ENCODE measurements at regions not wholly inside any gene's neighbourhood (a gene's known extent, or its start where the extent isn't known, plus 50 kb on each side); places are given as distances from the start of the nearest gene placed in this dataset.
"Not testable (repeated sequence)": the region's sequence is repeated elsewhere in the genome, so short reads cannot be mapped to it uniquely, and the experiment has no call there.

DNA sequence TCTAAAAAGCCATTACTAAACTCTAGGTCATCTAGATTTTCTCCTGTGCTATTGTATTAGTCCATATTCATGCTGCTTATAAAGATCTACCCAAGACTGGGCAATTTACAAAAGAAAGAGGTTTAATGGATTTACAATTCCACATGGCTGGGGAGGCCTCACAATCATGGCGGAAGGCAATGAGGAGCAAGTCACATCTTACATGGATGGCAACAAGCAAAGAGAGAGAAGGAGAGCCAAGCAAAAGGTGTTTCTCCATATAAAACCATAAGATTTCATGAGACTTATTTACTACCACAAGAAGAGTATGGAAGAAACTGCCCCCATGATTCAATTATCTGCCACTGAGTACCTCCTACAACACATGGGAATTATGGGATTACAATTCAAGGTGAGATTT lies 69.6 kb upstream of the CCDC6 start:
- H3K9me3 ChIP-seq; H3K27ac ChIP-seq; H3K4me3 ChIP-seq; H3K9ac ChIP-seq (ENCODE audit: low read depth in 2 of 2, low read length in 2 of 2); H3K4me1 ChIP-seq; H3K27me3 ChIP-seq; intact Hi-C loops (cut with DNase I); H3K36me3 ChIP-seq; DNase-seq: not testable (repeated sequence)

DNA sequence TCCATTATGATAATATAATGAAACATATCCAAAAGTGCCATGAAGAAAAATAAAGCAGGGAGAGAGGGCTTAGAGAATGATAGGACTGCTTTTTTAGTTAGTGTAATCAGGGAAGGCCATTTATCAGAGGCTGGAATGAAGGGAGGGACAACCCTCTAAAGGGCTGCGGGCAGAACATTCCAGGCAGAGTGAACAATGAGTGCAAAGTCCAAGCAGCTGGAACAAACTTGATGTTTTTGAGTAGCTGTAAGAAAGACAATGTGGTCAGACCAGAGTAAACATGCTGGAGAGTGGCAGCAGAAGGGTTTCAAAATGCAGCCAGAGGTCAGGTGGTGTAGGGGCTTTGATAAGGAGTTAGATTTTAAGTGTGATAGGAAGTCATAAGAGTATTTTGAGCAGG lies 65.6 kb upstream of the CCDC6 start:
- Histone ChIP-seq H3K27me3 (no peaks in the 10 kb centered on the region), H3K9me3 (no peaks in the 10 kb centered on the region), H3K4me3 (no peak overlapping the region), H3K4me1 (no peaks in the 10 kb centered on the region), H3K36me3 (no peaks in the 10 kb centered on the region), H3K9ac (ENCODE audit: low read depth in 2 of 2, low read length in 2 of 2) (no peak overlapping the region), H3K27ac (no peak overlapping the region)
- TF ChIP-seq, protein P1, sequence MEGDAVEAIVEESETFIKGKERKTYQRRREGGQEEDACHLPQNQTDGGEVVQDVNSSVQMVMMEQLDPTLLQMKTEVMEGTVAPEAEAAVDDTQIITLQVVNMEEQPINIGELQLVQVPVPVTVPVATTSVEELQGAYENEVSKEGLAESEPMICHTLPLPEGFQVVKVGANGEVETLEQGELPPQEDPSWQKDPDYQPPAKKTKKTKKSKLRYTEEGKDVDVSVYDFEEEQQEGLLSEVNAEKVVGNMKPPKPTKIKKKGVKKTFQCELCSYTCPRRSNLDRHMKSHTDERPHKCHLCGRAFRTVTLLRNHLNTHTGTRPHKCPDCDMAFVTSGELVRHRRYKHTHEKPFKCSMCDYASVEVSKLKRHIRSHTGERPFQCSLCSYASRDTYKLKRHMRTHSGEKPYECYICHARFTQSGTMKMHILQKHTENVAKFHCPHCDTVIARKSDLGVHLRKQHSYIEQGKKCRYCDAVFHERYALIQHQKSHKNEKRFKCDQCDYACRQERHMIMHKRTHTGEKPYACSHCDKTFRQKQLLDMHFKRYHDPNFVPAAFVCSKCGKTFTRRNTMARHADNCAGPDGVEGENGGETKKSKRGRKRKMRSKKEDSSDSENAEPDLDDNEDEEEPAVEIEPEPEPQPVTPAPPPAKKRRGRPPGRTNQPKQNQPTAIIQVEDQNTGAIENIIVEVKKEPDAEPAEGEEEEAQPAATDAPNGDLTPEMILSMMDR (IDR thresholded peaks at IDR 0.05), result no peak
- intact Hi-C loops (cut with DNase I), result no loop called here
- peak; percentile 75 for DNase-seq

DNA sequence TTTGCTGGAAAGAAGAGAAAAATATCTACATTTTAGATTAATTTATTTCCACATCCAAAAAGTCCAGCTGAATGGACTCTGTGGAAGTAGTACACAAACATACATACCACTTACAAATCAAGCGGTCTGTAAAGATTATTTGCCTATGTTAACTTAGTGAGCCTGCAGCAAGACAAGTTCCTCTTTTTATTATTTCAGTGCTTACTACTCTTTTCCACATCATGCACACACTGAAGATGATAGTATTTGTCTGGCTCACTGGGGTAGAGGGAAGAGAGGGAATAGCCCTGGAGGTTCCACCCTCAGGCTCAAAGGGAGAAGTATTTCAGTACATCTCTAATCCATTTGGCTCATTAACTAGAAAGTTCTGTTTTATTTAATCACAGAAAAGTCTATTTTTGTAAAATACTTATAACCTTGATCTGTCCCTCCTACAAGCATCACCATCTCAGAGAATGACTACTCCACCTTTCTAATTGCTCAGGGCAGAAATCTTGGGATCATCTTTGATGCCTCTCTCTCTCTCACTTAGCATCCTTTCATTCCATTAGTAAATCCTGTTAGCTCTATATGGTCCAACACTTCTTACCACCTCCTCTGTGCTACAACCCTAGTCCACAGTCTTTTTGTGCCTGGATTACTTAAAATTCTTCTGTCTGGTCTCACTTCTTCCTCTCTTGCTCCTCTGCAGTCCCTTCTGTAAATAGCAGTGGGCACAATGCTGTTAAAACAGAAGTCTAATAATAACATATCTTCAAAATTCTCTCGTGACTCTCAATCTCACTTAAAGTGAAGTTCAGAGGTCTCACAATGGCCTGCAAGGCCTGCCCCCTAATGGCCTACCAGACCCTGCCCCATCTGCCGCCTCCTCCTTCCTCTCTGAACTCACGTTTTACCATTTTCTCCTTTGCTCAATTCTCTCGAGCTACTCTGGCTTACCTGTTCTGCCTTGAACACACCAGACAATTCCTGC lies 64.3 kb upstream of the CCDC6 start:
- Histone ChIP-seq H3K4me1 (no peaks in the 10 kb centered on the region), H3K4me3 (no peak overlapping the region), H3K9me3 (no peaks in the 10 kb centered on the region), H3K27me3 (no peaks in the 10 kb centered on the region), H3K27ac (no peak overlapping the region), H3K9ac (ENCODE audit: low read depth in 2 of 2, low read length in 2 of 2) (no peak overlapping the region), H3K36me3 (no peaks in the 10 kb centered on the region)
- TF ChIP-seq, protein P1 (IDR thresholded peaks at IDR 0.05), result no peak
- intact Hi-C loops (cut with DNase I), result no loop called here
- DNase-seq, result no peak

- intact Hi-C loops (cut with DNase I), result no loop called here
- H3K4me3 ChIP-seq, result no peak overlapping the region
- H3K4me1 ChIP-seq, result no peaks in the 10 kb centered on the region
- H3K9ac ChIP-seq (ENCODE audit: low read depth in 2 of 2, low read length in 2 of 2), result no peak overlapping the region
- H3K27me3 ChIP-seq, result no peaks in the 10 kb centered on the region
- DNase-seq, result peak; percentile 64
- H3K9me3 ChIP-seq, result no peaks in the 10 kb centered on the region
- no peak overlapping the region for H3K27ac ChIP-seq
- TF ChIP-seq, protein P1 (IDR thresholded peaks at IDR 0.05), result no peak
- H3K36me3 ChIP-seq, result no peaks in the 10 kb centered on the region
These were observed 62.3 kb upstream of the CCDC6 start for GRCh38 chr10:59968705-59969104.

- DNase-seq, result no peak
- H3K9ac ChIP-seq (ENCODE audit: low read depth in 2 of 2, low read length in 2 of 2), result no peak overlapping the region
- H3K4me1 ChIP-seq, result no peaks in the 10 kb centered on the region
- no peaks in the 10 kb centered on the region for H3K36me3 ChIP-seq
- intact Hi-C loops (cut with DNase I), result no loop called here
- no peaks in the 10 kb centered on the region for H3K9me3 ChIP-seq
- no peaks in the 10 kb centered on the region for H3K27me3 ChIP-seq
- no peak overlapping the region for H3K27ac ChIP-seq
- TF ChIP-seq, protein P1 (IDR thresholded peaks at IDR 0.05), result no peak
- H3K4me3 ChIP-seq, result no peak overlapping the region
These were observed 60.7 kb upstream of the CCDC6 start for GRCh38 chr10:59967079-59967478.

Measured in colonic mucosa (tissue), 4 donors.